Endothelial cell of umbilical vein (primary cell): ENCODE measurements at regions not wholly inside any gene's neighbourhood (a gene's known extent, or its start where the extent isn't known, plus 50 kb on each side); places are given as distances from the start of the nearest gene placed in this dataset.

Source experiments
- BruUV-seq: library from RNA; stranded (reverse); fragments of 400-500 nt; replicated peaks from 2 replicates; lab custom pipeline; 2021; lab: Mats Ljungman, UMichigan
- CTCF ChIA-PET: fragments of 300-600, 350-600 bp; sonication (Branson Sonifier 250); formaldehyde crosslinking; loops from one replicate; lab custom pipeline; 2021; ENCODE audit warnings: antibody characterized with exemption, inconsistent platforms; lab: Charles Lee
- POLR2A ChIA-PET: fragments of 300-600, 350-600 bp; sonication (Branson Sonifier 250); formaldehyde crosslinking; loops from one replicate; lab custom pipeline; 2021; ENCODE audit warnings: antibody characterized with exemption, inconsistent platforms; lab: Charles Lee
- DNase-seq: peaks from one replicate; pipeline ENCODE4 v3.0.0-alpha.2; 2011; ENCODE audit warnings: low read depth, low spot score
- FAIRE-seq: peaks from 2 replicates; lab custom pipeline; 2011; peaks lifted over from hg19 to GRCh38; lab: Jason Lieb, UNC
- H2AFZ ChIP-seq: 2 replicates; pipeline ENCODE4 v1.6.0; 2012; ENCODE audit warnings: low read depth, low read length, control low read depth, inconsistent platforms
- H3K27ac ChIP-seq: 2 replicates; pipeline ENCODE4 v1.5.1; 2011; ENCODE audit warnings: low read depth, mild to moderate bottlenecking, control low read depth, low read length, moderate library complexity; ENCODE audit not compliant: insufficient read depth
- H3K27me3 ChIP-seq, 2 experiments: 2 replicates each; pipeline versions ENCODE4 v1.6.0 to v1.6.1; 2011; ENCODE audit warnings: low read length in 2 of 2, mixed read lengths in 1 of 2; ENCODE audit not compliant: control insufficient read depth in 2 of 2, insufficient read depth in 2 of 2
- H3K36me3 ChIP-seq, 2 experiments: 2 replicates in 1 of 2; 3 replicates in 1 of 2; pipeline ENCODE4 v1.5.1; 2011; ENCODE audit warnings: low read length in 2 of 2, mild to moderate bottlenecking in 1 of 2, moderate library complexity in 1 of 2; ENCODE audit not compliant: control insufficient read depth in 2 of 2, insufficient read depth in 2 of 2; ENCODE audit errors: extremely low read depth in 1 of 2
- H3K4me1 ChIP-seq: 3 replicates; pipeline ENCODE4 v1.5.1; 2011; ENCODE audit warnings: mild to moderate bottlenecking, low read length; ENCODE audit not compliant: control insufficient read depth, insufficient read depth; ENCODE audit errors: extremely low read depth
- H3K4me2 ChIP-seq: 2 replicates; pipeline ENCODE4 v1.6.1; 2011; ENCODE audit warnings: low read length, control low read depth, mixed read lengths; ENCODE audit not compliant: insufficient read depth
- H3K4me3 ChIP-seq, 3 experiments: fragments of 200-600 bp in 1 of 3; sonication (generic), shearing (Covaris generic) in 1 of 3; replicated peaks in 1 of 3; 2 replicates each; pipeline ENCODE4 v1.5.1; 2011 to 2016; ENCODE audit warnings: control low read depth in 3 of 3, low read length in 3 of 3, mild to moderate bottlenecking in 2 of 3, inconsistent platforms in 1 of 3, low read depth in 1 of 3, moderate library complexity in 1 of 3; ENCODE audit not compliant: insufficient read depth in 1 of 3
- H3K79me2 ChIP-seq: 2 replicates; pipeline ENCODE4 v1.6.0; 2012; ENCODE audit warnings: low read length, inconsistent platforms; ENCODE audit not compliant: control insufficient read depth, insufficient read depth
- H3K9ac ChIP-seq: replicated peaks from 2 replicates; pipeline ENCODE3; 2011; ENCODE audit warnings: low read length, control low read depth; ENCODE audit not compliant: insufficient read depth; ENCODE audit errors: extremely low read depth
- H3K9me1 ChIP-seq: replicated peaks from 3 replicates; pipeline ENCODE4 v1.6.0; 2011; ENCODE audit warnings: mild to moderate bottlenecking, low read length; ENCODE audit not compliant: control insufficient read depth, insufficient read depth; ENCODE audit errors: extremely low read depth
- H3K9me3 ChIP-seq: replicated peaks from 2 replicates; pipeline ENCODE4 v1.5.1; 2012; ENCODE audit warnings: low read length, inconsistent platforms; ENCODE audit not compliant: control insufficient read depth, insufficient read depth
- H4K20me1 ChIP-seq: replicated peaks from 2 replicates; pipeline ENCODE3; 2011; ENCODE audit warnings: mild to moderate bottlenecking, low read length; ENCODE audit not compliant: control insufficient read depth, insufficient read depth; ENCODE audit errors: extremely low read depth
- CTCF ChIP-seq, 2 donors: IDR thresholded peaks; 1 replicate in 1 of 2; 2 replicates in 1 of 2; pipeline ENCODE4 v1.5.1; 2011; ENCODE audit warnings: low read length in 2 of 2, mild to moderate bottlenecking in 2 of 2, moderate library complexity in 2 of 2, control low read depth in 1 of 2, inconsistent platforms in 1 of 2, low read depth in 1 of 2; ENCODE audit not compliant: insufficient read depth in 1 of 2; ENCODE audit errors: extremely low read depth in 1 of 2
- EZH2 ChIP-seq: IDR thresholded peaks from 2 replicates; pipeline ENCODE4 v1.6.1; 2012; ENCODE audit warnings: borderline replicate concordance, low read depth, mild to moderate bottlenecking, moderate library complexity, low read length, inconsistent platforms; ENCODE audit not compliant: severe bottlenecking
- FOS ChIP-seq: IDR thresholded peaks from 2 replicates; pipeline ENCODE4 v1.6.1; 2011; ENCODE audit warnings: mild to moderate bottlenecking, low read length, moderate library complexity, borderline replicate concordance; ENCODE audit not compliant: insufficient read depth
- GATA2 ChIP-seq: IDR thresholded peaks from 2 replicates; pipeline ENCODE4 v1.7.0; 2011; ENCODE audit warnings: low read depth, mild to moderate bottlenecking, moderate library complexity, mixed read lengths, low read length; ENCODE audit not compliant: insufficient read length, insufficient read depth
- JUN ChIP-seq: IDR thresholded peaks from 2 replicates; pipeline ENCODE4 v1.6.1; 2011; ENCODE audit warnings: borderline replicate concordance, low read depth; ENCODE audit not compliant: insufficient read length, insufficient read depth
- MAX ChIP-seq: IDR thresholded peaks from 2 replicates; pipeline ENCODE4 v1.6.1; 2011; ENCODE audit not compliant: insufficient read depth, insufficient read length
- MYC ChIP-seq: IDR thresholded peaks from one replicate; pipeline ENCODE4 v1.6.1; 2011; ENCODE audit warnings: mild to moderate bottlenecking, low read depth, low read length
- POLR2A ChIP-seq: IDR thresholded peaks from 2 replicates; pipeline ENCODE4 v1.6.1; 2012; ENCODE audit warnings: low read depth, mild to moderate bottlenecking, control low read depth, low read length
- POLR2AphosphoS5 ChIP-seq: IDR thresholded peaks from 2 replicates; pipeline ENCODE4 v1.6.1; 2012; ENCODE audit warnings: low read depth, mild to moderate bottlenecking, control low read depth, low read length, moderate library complexity; ENCODE audit not compliant: insufficient read depth
- dilution Hi-C: fragments of 300-500 bp; cut with MboI; formaldehyde crosslinking; loops from one replicate; pipeline ENCODE4 v1.15.0; 2019; ENCODE audit warnings: low sequenced_read_pairs; ENCODE audit not compliant: extremely low pct_ligation_motif_present
- intact Hi-C: fragments of 100-400 bp; cut with micrococcal nuclease; formaldehyde crosslinking; loops from one replicate; pipeline ENCODE4 v1.10.0; 2022

- intact Hi-C loops, result no loop called here
- no TSS peak for BruUV-seq
- Histone ChIP-seq H3K27ac (no peak overlapping the region), H3K79me2 (no peaks in the 10 kb centered on the region), H2AFZ (no peak overlapping the region), H3K4me2 (no peak overlapping the region), H3K36me3 (no peaks in the 10 kb centered on the region), H3K27me3 (no peaks in the 10 kb centered on the region), H4K20me1 (no peaks in the 10 kb centered on the region), H3K9me3 (no peaks in the 10 kb centered on the region), H3K4me3 (no peak overlapping the region), H3K4me1 (no peaks in the 10 kb centered on the region), H3K9ac (no peak overlapping the region), H3K9me1 (no peaks in the 10 kb centered on the region)
- TF ChIP-seq FOS (peak; percentile 34), MYC (no peak)
- FAIRE-seq (no peak), DNase-seq (no peak)
- ChIA-PET CTCF (interaction anchor here (2.5 kb wide), 1 partner anchor 16 kb away, joined by 8 read pairs; no protein-coding TSS in a partner anchor), POLR2A (no interaction called here)
- dilution Hi-C loops, result no loop called here
These were observed 331.2 kb downstream of the SLC16A7 start for GRCh38 chr12:59927032-59927431.

GRCh38 chr12:59928416-59928815 is 332.6 kb downstream of the SLC16A7 start:
- BruUV-seq, result no TSS peak
- TF ChIP-seq MAX, result no peak
- no peak for TF ChIP-seq JUN
- TF ChIP-seq POLR2A, result no peak
- no peak for TF ChIP-seq MYC
- TF ChIP-seq POLR2AphosphoS5, result no peak
- no peak for TF ChIP-seq CTCF (IDR thresholded peaks at IDR 0.05; ENCODE audit: extremely low read depth in 1 of 2, insufficient read depth in 1 of 2, low read depth in 1 of 2, low read length in 2 of 2)
- no peak for TF ChIP-seq EZH2
- TF ChIP-seq GATA2, result no peak
- TF ChIP-seq FOS, result no peak
- Histone ChIP-seq H3K36me3 (no peaks in the 10 kb centered on the region), H4K20me1 (no peaks in the 10 kb centered on the region), H3K4me2 (no peak overlapping the region), H3K27ac (no peak overlapping the region), H3K4me3 (no peak overlapping the region), H3K9me1 (no peaks in the 10 kb centered on the region), H3K9ac (no peak overlapping the region), H3K9me3 (no peaks in the 10 kb centered on the region), H3K4me1 (no peaks in the 10 kb centered on the region), H3K79me2 (no peaks in the 10 kb centered on the region), H3K27me3 (no peaks in the 10 kb centered on the region), H2AFZ (no peak overlapping the region)
- dilution Hi-C loops, result no loop called here
- CTCF ChIA-PET, result interaction anchor here (2.5 kb wide), 1 partner anchor 17 kb away, joined by 8 read pairs; no protein-coding TSS in a partner anchor
- POLR2A ChIA-PET, result no interaction called here
- intact Hi-C loops, result no loop called here
- DNase-seq (no peak), FAIRE-seq (no peak)
